ENCODE measurements at regions not wholly inside any gene's neighbourhood (a gene's known extent, or its start where the extent isn't known, plus 50 kb on each side); places are given as distances from the start of the nearest gene placed in this dataset.

DNA sequence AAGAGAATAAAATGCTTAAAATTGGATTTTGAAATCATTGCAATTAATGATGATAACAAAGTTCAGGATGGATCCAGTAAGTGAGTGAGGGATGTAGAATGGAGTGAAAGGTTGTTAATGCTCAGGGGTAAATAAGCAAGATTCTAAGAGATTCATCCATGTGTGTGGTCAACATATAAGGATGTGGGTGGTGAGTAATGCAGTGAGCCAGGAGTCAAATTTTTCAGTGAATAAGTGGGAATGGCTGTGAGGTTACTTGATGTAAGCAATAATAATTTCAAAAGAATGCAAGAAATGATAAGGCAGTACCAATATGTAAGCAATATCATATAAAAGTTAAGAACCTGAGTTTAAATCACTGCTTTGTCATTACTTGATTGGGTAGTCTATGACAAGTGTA lies 207.5 kb upstream of the ADGRB3 start:
- ATAC-seq (no peak), DNase-seq (no peak)
- intact Hi-C loops (cut with DNase I): no loop called here
- no peaks in the 10 kb centered on the region for H3K36me3 ChIP-seq (ENCODE audit: insufficient read depth in 1 of 2, low read depth in 1 of 2)
- TF ChIP-seq, protein P1, sequence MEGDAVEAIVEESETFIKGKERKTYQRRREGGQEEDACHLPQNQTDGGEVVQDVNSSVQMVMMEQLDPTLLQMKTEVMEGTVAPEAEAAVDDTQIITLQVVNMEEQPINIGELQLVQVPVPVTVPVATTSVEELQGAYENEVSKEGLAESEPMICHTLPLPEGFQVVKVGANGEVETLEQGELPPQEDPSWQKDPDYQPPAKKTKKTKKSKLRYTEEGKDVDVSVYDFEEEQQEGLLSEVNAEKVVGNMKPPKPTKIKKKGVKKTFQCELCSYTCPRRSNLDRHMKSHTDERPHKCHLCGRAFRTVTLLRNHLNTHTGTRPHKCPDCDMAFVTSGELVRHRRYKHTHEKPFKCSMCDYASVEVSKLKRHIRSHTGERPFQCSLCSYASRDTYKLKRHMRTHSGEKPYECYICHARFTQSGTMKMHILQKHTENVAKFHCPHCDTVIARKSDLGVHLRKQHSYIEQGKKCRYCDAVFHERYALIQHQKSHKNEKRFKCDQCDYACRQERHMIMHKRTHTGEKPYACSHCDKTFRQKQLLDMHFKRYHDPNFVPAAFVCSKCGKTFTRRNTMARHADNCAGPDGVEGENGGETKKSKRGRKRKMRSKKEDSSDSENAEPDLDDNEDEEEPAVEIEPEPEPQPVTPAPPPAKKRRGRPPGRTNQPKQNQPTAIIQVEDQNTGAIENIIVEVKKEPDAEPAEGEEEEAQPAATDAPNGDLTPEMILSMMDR (IDR thresholded peaks at IDR 0.05): no peak
- H3K27ac ChIP-seq: no peak overlapping the region
- no peaks in the 10 kb centered on the region for H3K9me3 ChIP-seq
- no peak overlapping the region for H3K4me3 ChIP-seq
- no peaks in the 10 kb centered on the region for H3K27me3 ChIP-seq (ENCODE audit: insufficient read depth in 3 of 3, low read length in 2 of 3)
- no peaks in the 10 kb centered on the region for H3K4me1 ChIP-seq

DNA sequence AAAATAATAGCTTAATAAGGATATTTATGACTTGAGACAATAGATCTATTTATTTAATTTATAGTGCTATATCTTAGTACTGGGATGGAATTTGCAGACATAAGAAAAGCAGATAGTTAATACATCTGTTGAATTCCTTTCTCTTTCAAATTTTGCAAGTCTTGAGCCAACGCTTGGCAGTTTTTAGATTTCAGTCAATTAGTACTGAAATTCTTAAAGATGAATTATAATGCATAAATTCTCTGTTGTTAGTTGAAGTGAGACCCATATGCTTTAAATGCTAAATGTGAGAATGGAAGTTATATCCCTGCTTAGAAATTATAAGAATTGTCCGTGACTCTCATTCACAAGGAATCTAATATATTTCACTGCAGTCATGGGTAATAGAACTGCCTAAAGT lies 225.1 kb upstream of the ADGRB3 start:
- Histone ChIP-seq H3K4me3 (no peak overlapping the region), H3K27ac (no peak overlapping the region), H3K36me3 (ENCODE audit: insufficient read depth in 1 of 2, low read depth in 1 of 2) (no peaks in the 10 kb centered on the region), H3K9me3 (no peaks in the 10 kb centered on the region), H3K27me3 (ENCODE audit: insufficient read depth in 3 of 3, low read length in 2 of 3) (no peaks in the 10 kb centered on the region), H3K4me1 (no peaks in the 10 kb centered on the region)
- TF ChIP-seq, protein P1 (IDR thresholded peaks at IDR 0.05): no peak
- no peak for ATAC-seq
- intact Hi-C loops (cut with DNase I): no loop called here
- DNase-seq: no peak
- 82 to 84% (median 83%) methylated on average over 2 of the region's 2 CpGs for WGBS, 3 donors

GRCh38 chr6:68400396-68400795 lies 234.7 kb upstream of the ADGRB3 start:
- Histone ChIP-seq H3K4me3 (no peak overlapping the region), H3K9me3 (no peaks in the 10 kb centered on the region)

DNA sequence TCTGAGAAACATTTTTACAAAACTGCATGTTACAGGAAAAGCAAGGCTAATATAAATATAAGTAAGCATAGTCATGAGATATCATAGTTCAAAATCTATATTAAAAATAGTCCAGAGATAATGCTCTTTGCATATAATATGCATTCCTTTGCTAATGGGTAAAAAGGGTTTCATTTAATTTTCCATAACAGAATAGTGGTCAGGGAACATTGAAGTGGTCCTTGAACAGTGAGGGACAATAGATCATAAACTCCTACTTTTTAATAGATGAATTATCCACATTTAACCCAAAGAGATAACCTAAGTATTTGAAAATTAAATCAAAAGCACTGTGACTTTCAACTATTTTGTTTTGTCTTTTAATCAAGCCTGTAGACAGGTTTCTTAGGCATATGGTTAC lies 243.1 kb upstream of the ADGRB3 start:
- intact Hi-C loops (cut with DNase I): no loop called here
- H3K9me3 ChIP-seq: no peaks in the 10 kb centered on the region
- TF ChIP-seq, protein P1 (IDR thresholded peaks at IDR 0.05): no peak
- H3K27me3 ChIP-seq (ENCODE audit: insufficient read depth in 3 of 3, low read length in 2 of 3): no peaks in the 10 kb centered on the region
- no peak overlapping the region for H3K27ac ChIP-seq
- H3K4me1 ChIP-seq: no peaks in the 10 kb centered on the region
- DNase-seq (no peak), ATAC-seq (no peak)
- H3K36me3 ChIP-seq (ENCODE audit: insufficient read depth in 1 of 2, low read depth in 1 of 2): no peaks in the 10 kb centered on the region
- no peak overlapping the region for H3K4me3 ChIP-seq

More at GRCh38 chr6:68400396-68400795, 234.7 kb upstream of the ADGRB3 start:
- Histone ChIP-seq H3K36me3 (ENCODE audit: insufficient read depth in 1 of 2, low read depth in 1 of 2) (no peaks in the 10 kb centered on the region), H3K4me1 (no peaks in the 10 kb centered on the region), H3K27me3 (ENCODE audit: insufficient read depth in 3 of 3, low read length in 2 of 3) (no peaks in the 10 kb centered on the region), H3K27ac (no peak overlapping the region)
- intact Hi-C loops (cut with DNase I): no loop called here
- DNase-seq (no peak), ATAC-seq (no peak)
- TF ChIP-seq, protein P1 (IDR thresholded peaks at IDR 0.05): no peak
- WGBS, 3 donors: 86 to 93% (median 92%) methylated on average over 2 of the region's 2 CpGs

- H3K27me3 ChIP-seq (ENCODE audit: insufficient read depth in 3 of 3, low read length in 2 of 3): no peaks in the 10 kb centered on the region
- H3K4me3 ChIP-seq: no peak overlapping the region
- no peak for DNase-seq
- H3K36me3 ChIP-seq (ENCODE audit: insufficient read depth in 1 of 2, low read depth in 1 of 2): no peaks in the 10 kb centered on the region
- no peaks in the 10 kb centered on the region for H3K9me3 ChIP-seq
- H3K27ac ChIP-seq: no peak overlapping the region
- intact Hi-C loops (cut with DNase I): no loop called here
- H3K4me1 ChIP-seq: no peaks in the 10 kb centered on the region
- TF ChIP-seq, protein P1 (IDR thresholded peaks at IDR 0.05): no peak
- 76 to 80% (median 79%) methylated on average over 5 of the region's 5 CpGs for WGBS, 3 donors
- ATAC-seq: no peak
Observed at GRCh38 chr6:68372991-68373390, 262.1 kb upstream of the ADGRB3 start.
